GM21737 (cell line): ENCODE measurements at regions not wholly inside any gene's neighbourhood (a gene's known extent, or its start where the extent isn't known, plus 50 kb on each side); places are given as distances from the start of the nearest gene placed in this dataset.
"Not testable (repeated sequence)": the region's sequence is repeated elsewhere in the genome, so short reads cannot be mapped to it uniquely, and the experiment has no call there.

Experiments
- ATAC-seq: cut with Tn5 transposase; IDR thresholded peaks from one replicate; pipeline ENCODE4 v1.9.1; 2021; ENCODE audit warnings: mild to moderate bottlenecking, moderate library complexity; ENCODE audit not compliant: unreplicated experiment

- no peak for ATAC-seq
Observed at GRCh38 chrX:45842207-45842925, 641.7 kb upstream of the DIPK2B start.

GRCh38 chrX:45840411-45840950, 639.8 kb upstream of the DIPK2B start:
- ATAC-seq = no peak

- no peak for ATAC-seq
Observed at GRCh38 chrX:45830343-45830742, 629.7 kb upstream of the DIPK2B start.

- no peak for ATAC-seq
Observed at GRCh38 chrX:45824471-45824870, 623.8 kb upstream of the DIPK2B start.

GRCh38 chrX:45823536-45823935, 622.9 kb upstream of the DIPK2B start:
- no peak for ATAC-seq

- ATAC-seq = no peak
Observed at GRCh38 chrX:45822124-45822523, 621.4 kb upstream of the DIPK2B start.

GRCh38 chrX:45818913-45819312, 618.2 kb upstream of the DIPK2B start:
- no peak for ATAC-seq

- ATAC-seq = no peak
Observed at GRCh38 chrX:45815441-45815840, 614.8 kb upstream of the DIPK2B start.

GRCh38 chrX:45811326-45811725, 610.6 kb upstream of the DIPK2B start:
- no peak for ATAC-seq

- no peak for ATAC-seq
Observed at GRCh38 chrX:45807572-45808425, 607.1 kb upstream of the DIPK2B start.

GRCh38 chrX:45806410-45807121, 605.9 kb upstream of the DIPK2B start:
- ATAC-seq = no peak

- no peak for ATAC-seq
Observed at GRCh38 chrX:45804276-45804675, 603.6 kb upstream of the DIPK2B start.

GRCh38 chrX:45803383-45803921, 602.8 kb upstream of the DIPK2B start:
- no peak for ATAC-seq

- ATAC-seq = no peak
Observed at GRCh38 chrX:45801554-45801953, 600.9 kb upstream of the DIPK2B start.

- not testable (repeated sequence) for ATAC-seq
Observed at GRCh38 chrX:45800746-45801453, 600.2 kb upstream of the DIPK2B start.

- ATAC-seq = no peak
Observed at GRCh38 chrX:45799576-45799975, 598.9 kb upstream of the DIPK2B start.

GRCh38 chrX:45795546-45795945, 594.9 kb upstream of the DIPK2B start:
- no peak for ATAC-seq

- ATAC-seq = no peak
Observed at GRCh38 chrX:45794995-45795337, 594.3 kb upstream of the DIPK2B start.

- ATAC-seq = no peak
Observed at GRCh38 chrX:45794323-45794994, 593.8 kb upstream of the DIPK2B start.

- no peak for ATAC-seq
Observed at GRCh38 chrX:45788941-45789348, 588.3 kb upstream of the DIPK2B start.
